Transverse colon (tissue), 3 donors: ENCODE measurements at regions not wholly inside any gene's neighbourhood (a gene's known extent, or its start where the extent isn't known, plus 50 kb on each side); places are given as distances from the start of the nearest gene placed in this dataset.

ENCODE experiments used
- CTCF ChIP-seq, 5 experiments: fragments of 200-600 bp in 3 of 5; fragments of 450-650 bp in 2 of 5; sonication (generic) in 3 of 5; IDR thresholded peaks; 1 replicate in 2 of 5; 2 replicates in 3 of 5; pipeline ENCODE4 v1.5.1; 2016 to 2017; ENCODE audit warnings: antibody characterized with exemption in 5 of 5, inconsistent platforms in 3 of 5, mild to moderate bottlenecking in 2 of 5, moderate library complexity in 1 of 5
- EP300 ChIP-seq: sonication (generic); formaldehyde crosslinking; IDR thresholded peaks from one replicate; pipeline ENCODE4 v1.6.1; 2017; ENCODE audit warnings: antibody characterized with exemption, low read depth

GRCh38 chr4:31125496-31125895 is 405.3 kb downstream of the PCDH7 start:
- TF ChIP-seq CTCF (IDR thresholded peaks at IDR 0.05) (no peak), EP300 (no peak)
